Posterior vena cava (tissue), 2 donors: ENCODE measurements at regions not wholly inside any gene's neighbourhood (a gene's known extent, or its start where the extent isn't known, plus 50 kb on each side); places are given as distances from the start of the nearest gene placed in this dataset.
"Not testable (repeated sequence)": the region's sequence is repeated elsewhere in the genome, so short reads cannot be mapped to it uniquely, and the experiment has no call there.

Source experiments
- DNase-seq: peaks from one replicate; pipeline ENCODE4 v3.0.0-alpha.2; 2020; ENCODE audit warnings: low spot score
- intact Hi-C, 2 donors: fragments of 100-400 bp; cut with DNase I; formaldehyde crosslinking; loops; one replicate each; pipeline versions ENCODE4 v1.14.1 to v1.14.2; 2022 to 2023
- donor health status: DM: yes; HTN: yes; CAD: no.
- donor health status: DM: yes; HTN: yes; CAD: no.

DNA sequence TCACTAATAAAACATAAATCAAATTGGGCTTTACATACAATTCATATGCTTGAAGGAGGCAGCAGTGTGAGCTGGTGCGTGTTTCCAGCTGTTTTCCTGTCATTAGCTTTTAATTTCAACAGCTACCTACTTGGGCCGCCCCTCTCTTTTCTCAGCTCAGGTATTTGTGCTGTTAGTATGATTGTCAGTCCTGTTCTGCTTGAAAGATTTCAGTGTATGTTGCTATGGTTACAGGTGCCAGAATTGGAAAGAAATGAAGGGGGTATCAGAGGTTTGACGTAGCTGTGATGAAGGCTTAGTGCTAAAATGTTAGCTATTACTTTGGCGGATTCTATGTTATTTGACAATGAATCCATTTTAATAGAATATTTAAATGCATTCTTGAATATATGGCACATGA is 440.3 kb downstream of the ZIC3 start:
- intact Hi-C loops = no loop called here
- no peak for DNase-seq

DNA sequence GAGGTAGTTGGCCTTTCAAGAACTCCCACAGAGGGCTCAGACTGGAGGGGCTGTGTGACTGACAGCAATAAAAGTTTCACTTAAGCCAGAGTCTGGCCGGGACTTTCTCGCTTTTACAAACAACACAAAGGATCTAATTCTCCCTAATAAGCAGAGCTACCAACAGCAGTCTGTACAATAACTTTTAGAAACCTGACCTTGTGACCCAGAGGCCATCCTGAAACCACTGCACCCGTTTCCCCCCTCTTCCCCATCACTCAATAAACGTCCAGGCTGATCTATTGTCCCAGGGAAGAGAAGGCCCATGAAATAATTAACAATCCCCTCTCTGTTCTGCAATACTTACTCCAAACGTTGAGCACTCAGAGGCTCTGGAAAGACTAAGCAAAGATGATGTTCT is 442.4 kb downstream of the ZIC3 start:
- DNase-seq = no peak
- intact Hi-C loops = no loop called here

DNA sequence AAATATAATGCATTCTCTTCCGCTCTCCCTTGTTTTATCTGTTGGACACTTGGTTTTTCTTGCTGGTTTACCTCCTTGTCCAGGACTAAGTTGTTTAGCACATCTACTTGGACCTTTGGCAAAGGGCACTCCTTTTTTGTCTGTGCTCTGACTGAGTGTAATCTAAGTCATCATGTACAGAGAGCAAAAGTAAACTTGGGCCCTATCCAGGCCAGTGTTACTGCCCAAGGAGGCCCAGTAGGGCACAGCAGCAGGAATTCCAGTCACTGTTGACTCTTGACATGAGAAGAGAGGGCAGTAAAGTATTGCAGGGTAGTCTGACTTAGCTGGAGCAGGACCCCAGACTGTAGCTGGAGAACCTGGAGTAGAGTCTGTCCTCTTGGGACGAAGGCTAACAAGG is 445.5 kb downstream of the ZIC3 start:
- intact Hi-C loops = no loop called here
- DNase-seq = no peak

DNA sequence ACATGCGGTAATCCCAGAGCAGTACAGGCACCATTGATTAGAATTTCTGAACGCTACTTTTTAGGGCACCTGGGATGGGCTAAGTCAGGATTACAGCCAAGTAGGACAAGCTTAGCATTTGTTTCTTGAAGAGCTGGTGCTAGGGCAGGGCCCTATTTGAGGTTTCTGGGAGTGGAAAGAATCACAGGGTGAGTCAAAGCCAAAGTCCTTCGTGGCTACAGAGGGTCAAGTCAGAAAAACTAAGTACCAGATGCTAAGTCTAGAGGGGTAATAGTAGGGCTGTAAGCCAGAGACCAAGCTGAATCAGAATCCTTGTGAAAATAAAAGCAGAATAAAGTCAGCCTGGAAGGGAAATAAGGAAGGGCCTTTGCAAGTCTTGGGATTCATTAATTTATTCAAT is 448.6 kb downstream of the ZIC3 start:
- intact Hi-C loops = no loop called here
- DNase-seq = no peak

DNA sequence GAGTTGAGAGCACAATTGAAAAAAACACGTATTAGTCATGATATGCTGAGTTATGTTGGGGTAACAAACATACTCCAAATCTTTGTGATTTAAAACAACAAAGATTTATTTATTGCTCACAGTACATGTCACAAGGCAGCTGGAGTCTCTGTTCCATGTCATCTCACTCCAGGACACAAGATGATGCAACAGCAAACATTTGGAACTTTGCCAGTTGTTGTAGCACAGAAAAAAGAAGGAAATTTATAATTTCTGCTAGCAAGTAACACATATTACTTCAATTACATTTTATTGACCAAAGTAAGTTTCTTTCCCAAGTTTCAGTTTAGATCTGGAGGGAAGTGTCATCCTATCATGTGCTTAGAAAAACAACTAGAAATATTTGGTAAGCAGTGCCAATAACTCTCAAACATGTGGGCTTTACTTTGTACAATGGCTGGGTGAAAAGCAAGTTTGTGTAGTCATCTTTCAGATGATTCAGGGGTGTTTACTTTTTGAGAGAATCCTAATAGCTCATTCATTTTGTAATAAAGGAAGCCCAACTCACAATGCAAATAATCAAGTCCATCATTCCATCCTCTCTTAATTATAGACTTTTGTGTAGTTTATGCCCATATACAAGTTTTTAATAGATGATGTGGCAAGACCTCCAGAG is 452.3 kb downstream of the ZIC3 start:
- DNase-seq = no peak
- intact Hi-C loops = no loop called here

DNA sequence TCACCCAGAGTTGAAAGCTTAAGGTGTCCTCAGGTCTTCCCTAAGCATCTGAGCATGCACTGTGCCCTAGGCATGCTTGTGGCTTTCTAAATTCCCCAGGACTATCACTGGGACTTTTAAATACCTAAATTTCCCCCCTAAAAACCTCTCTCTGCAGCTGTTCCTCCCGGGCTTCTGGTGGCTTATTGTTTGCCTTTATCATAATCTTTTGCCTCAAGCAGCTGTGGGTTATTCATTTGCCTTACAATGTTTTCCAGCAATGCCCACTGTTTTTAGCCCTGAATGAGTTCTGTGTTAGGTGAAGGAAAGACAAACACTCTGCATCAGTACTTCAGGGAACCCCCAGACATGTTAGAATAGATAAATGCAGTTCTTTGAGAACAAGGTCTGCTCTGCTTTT is 455.0 kb downstream of the ZIC3 start:
- intact Hi-C loops = no loop called here
- DNase-seq = no peak

DNA sequence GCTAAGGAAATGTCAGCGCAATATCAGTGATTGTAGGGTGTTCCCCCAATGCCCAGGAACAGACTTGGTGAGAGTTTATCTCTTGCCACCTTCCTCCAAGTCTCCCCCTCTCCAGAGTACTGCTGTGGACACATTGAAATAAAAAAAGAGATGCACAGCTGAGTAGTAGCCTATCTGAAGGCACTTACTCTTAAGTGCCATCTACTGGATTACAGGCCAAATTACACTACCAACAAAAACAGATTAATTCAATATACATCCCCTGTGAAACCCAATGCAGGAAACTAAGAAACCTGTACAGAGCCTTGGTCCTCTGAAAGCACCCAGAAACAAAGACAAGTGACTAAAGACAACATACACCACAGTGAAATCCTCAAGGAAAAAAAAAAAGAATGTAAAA is 460.3 kb downstream of the ZIC3 start:
- no peak for DNase-seq
- intact Hi-C loops = no loop called here

DNA sequence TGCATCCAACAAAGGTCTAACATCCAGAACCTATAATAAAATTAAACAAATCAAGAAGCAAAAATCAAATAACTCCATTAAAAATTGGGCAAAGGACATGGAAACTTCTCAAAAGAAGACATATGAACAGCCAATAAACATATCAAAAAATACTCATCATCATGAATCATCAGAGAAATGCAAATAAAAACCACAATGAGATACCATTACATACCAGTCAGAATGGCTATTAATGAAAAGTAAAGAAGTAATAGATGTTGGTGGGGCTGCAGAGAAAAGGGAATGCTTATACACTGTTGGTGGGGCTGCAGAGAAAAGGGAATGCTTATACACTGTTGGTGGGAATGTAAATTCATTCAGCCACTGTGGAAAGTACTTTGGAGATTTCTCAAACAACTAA is 465.8 kb downstream of the ZIC3 start:
- DNase-seq = no peak
- intact Hi-C loops = no loop called here

DNA sequence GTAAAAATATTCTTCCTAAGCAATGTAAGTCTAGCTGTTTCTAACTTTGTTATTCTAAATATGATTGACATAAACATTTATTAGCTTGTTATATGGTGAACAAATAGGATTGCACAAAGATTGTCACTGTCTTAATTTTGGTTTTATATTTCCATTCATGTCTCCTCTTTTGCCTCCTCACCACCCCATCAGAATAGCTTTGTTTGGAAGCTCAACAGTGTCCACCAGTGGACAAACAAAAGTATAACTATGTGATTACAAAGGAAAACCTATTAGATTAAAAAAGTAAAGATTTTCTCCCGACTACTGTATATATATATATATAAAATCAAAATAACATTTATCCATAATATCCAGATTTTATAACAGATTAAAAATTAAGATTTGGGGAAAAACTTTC is 468.2 kb downstream of the ZIC3 start:
- DNase-seq = no peak
- intact Hi-C loops = no loop called here

DNA sequence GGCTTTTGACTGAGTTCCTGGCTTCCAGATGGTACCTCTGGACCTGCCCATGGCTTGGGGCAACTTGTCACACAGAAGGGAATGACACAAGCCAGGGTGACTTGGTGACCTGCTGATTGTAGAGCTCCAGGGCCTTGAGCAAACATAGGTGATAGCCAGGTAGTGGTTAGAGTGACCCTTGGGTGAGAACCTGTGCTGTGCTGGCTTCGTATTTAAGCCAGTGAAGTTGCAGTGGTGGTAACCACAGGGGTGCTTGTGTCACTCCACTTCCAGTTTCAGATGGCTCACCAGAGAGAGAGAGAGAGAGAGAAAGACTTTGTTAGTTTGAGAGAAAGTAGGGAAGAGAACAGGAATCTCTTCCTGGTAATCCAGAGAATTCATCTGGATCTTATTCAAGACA is 471.6 kb downstream of the ZIC3 start:
- intact Hi-C loops = no loop called here
- DNase-seq = no peak

DNA sequence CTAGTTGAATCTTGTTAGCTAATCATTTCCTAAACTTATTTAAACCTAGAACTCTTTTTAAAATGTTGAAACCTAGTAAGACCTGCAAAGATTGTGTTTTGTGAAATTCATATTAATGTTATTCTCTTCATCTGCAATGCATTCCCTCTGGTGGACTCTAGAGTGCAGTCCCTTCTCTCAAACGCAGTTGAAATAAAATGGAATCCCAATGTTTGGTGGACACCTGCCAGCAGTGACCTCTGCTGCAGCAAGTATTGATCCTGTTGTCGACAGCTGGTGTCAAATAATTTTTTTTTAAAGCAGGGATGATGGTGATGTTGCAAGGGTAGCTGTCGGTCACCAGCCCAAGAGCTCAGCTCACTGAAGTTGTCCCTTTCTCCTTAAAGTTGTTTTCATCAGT is 492.0 kb downstream of the ZIC3 start:
- intact Hi-C loops = no loop called here
- no peak for DNase-seq

DNA sequence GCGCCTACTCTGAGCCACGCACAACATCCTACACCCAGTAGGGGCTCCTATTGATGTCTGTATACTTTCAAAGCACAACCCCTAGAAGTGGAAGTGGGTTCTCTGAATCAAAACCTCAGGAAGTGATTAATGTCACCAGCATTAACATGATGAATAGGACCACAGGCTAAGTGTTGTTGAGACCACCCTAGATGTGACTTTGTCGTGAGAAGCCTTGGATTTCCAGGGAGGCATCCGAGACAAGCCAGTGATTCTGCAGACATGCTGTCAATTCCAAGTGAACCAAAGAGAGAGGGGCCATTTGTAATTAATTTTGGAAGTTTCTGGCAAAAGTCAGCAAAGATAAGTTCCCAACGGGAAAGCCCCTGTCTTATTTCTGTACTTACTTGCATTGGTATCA is 493.0 kb downstream of the ZIC3 start:
- intact Hi-C loops = no loop called here
- no peak for DNase-seq

DNA sequence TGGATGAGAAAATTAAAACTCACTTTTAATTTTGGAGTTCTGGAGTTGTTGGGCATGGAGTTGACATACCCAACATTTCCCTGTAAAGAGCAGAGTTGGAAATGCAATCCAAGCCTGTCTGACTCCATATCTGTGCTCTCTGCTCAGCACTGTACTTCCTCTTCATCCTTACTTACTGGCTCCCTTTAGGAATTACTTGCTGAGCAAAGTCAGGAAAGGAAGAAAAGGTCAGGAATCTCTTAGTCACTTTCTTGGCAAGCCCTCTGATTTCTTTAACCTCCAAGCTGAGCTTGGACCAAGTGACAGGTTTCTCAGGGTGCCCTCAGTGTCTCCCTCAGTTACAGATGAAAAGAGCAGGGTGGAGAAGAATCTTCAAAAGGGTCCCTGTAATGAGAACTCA is 501.5 kb downstream of the ZIC3 start:
- no peak for DNase-seq
- intact Hi-C loops = no loop called here

DNA sequence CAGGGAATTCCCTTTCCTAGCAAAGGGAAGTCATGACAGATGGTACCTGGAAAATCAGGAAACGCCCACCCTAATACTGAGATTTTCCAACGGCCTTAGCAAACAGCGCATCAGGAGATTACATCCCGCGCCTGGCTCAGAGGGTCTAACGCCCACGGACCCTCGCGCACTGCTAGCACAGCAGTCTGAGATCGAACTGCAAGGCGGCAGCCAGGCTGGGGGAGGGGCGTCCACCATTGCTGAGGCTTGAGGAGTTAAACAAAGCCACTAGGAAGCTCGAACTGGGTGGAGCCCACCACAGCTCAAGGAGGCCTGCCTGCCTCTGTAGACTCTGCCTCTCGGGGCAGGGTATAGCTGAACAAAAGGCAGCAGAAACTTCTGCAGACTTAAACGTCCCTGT is 507.7 kb downstream of the ZIC3 start:
- intact Hi-C loops = no loop called here
- DNase-seq = no peak

DNA sequence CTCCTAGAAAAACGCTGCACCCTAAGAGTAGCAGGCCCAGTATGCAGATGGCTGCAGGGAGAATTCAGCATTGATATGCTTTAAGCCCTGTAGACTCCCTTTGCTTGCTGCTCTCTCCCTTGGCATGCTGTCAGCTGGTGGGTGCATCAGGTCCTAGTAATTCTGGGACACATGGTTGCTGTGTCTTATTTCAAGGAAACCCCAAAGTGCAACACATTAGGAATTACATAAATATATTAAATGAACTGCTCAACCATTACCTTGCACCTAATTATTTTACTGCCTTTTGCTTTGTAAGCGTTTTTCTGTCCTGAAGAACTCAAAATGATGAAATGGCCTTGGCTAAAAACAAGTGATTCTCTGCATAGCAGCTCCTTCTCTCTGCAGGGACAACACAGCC is 516.3 kb downstream of the ZIC3 start:
- no peak for DNase-seq
- intact Hi-C loops = no loop called here

DNA sequence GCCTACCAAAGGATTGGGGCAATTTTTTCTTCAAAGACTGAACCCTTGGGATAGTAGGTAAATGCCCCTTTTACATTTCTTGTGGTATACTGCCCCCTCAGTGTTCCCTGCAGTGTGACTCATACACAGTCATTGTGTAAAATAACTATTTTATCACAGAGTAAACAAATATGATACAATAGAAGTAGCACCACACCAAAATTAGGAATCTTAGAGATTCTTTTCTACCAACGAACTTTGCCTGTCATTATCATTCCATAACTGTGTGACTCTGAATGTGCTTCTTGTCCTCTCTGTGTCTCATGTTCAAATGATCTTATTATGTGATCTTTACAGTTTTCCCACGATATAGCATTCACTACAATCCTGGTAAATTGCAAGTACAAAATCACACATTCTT is 517.0 kb downstream of the ZIC3 start:
- DNase-seq = no peak

DNA sequence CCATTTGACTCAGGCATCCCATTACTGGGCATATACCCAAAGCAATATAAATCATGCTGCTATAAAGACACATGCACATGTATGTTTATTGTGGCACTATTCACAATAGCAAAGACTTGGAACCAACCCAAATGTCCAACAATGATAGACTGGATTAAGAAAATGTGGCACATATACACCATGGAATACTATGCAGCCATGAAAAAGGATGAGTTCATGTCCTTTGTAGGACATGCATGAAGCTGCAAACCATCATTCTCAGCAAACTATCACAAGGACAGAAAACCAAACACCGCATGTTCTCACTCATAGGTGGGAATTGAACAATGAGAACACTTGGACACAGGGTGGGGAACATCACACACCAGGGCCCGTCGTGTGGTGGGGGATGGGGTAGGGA is 545.0 kb downstream of the ZIC3 start:
- DNase-seq, intact Hi-C loops: not testable (repeated sequence)

More for the DNA sequence above, 517.0 kb downstream of the ZIC3 start:
- intact Hi-C loops = no loop called here

DNA sequence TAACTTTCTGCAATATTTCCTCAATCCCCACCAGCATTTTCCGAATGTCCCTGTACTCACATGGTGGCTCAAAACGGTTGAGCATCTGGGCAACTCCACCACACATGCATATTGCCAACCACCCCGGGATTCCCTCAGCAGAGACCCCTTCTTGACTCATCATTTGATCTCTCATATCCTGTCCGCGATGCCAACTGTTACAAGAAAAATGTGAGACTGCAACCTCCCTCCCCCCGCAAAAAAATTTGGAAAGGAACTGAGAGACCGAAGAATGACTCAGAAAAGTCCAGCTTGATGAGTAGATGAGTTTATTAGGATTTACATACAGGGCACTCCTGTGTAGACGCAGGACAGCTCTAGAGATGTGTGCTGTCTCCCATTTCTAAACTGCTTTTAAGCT is 561.4 kb downstream of the ZIC3 start:
- intact Hi-C loops = no loop called here
- no peak for DNase-seq

DNA sequence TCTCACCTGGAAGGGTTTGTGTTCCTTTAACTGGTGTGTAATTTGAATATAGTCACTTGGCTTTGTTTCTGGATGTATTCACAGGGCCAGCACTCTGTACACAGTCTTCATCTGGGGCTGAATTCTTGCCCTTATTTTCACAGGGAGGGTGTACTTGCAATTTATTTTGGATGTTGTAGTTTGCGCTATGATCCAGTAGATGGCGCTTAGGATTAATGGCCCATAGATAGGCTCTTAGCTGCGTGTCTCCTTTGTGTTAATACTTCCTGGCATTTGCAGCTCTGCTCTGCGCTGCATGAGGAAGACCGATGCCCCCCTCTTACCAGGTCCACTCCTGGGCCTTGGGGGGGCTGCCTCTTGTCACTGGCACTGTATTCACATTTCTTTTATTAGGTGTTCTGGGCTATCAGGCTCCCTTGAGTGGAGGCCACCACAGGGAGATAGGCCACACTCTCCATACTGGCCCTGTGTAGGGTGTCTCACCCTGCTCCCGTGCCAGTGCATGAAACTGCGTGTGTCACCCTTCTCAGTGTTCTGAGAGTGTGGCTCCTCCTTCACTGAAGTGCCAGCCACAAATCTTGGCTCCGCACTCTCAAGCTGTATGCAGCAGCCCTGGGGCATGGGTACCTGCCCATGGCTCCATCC is 562.2 kb downstream of the ZIC3 start:
- DNase-seq = no peak
- intact Hi-C loops = no loop called here

DNA sequence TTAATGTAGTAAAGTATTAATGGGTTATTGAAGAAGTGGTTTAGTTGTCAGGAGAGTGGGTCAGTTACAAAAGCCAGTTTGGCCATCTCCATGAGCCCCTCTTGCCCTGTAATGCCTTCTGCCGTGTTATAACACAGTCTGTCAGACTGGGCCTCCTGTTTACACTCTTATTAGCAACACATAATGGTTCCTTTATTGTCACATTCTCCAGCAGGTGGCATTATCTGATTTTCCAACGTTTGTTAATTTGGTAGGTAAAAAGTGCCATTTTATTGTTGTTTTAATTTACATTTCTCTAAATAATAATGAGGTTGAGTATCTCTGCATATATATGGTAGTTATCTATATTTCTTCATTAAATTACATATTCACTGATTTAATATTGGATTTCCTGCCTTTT is 560.8 kb downstream of the FGF13 start:
- intact Hi-C loops = no loop called here
- DNase-seq = no peak

DNA sequence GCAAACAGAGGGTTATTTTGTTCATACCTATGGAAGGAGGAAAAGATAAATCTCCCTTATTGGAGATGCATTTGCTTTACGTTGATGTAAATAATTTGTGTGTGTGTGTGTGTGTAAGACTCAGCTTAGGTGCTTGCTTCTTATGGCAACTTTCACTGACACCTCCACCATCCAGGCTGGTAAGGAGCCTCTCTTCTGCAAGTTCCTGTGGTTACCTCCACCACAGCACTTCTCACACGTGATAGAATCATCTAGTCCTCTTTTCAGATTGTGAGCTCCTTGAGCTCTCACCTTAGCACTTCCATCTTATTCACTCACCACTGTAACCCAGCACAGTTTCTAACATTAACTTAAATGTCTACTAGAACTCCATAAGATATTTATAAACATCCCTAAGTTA is 553.7 kb downstream of the FGF13 start:
- intact Hi-C loops = no loop called here

DNA sequence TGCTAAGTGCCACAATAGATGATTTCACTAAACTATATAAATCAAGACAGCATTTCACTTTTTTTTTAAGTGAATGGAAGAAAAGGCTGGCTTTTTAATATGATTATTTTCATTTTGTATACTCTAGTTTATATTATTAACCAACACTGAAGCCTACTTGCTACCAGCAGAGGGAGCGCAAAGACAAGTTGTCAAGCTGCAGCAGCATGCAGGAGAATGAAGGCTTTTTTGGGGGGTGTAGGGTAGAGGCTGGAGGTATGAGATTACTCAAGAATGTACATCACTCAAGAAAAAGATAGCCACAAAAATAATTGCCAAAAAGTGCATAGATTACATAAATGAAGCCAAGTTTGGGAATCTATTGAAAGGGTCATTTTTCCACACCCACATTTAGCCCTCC is 519.5 kb downstream of the FGF13 start:
- no peak for DNase-seq
- intact Hi-C loops = loop anchor here in 1 of 2 donors (5.0 kb wide), 1 partner anchor 1030 kb away; no protein-coding TSS in a partner anchor

More for the DNA sequence above, 553.7 kb downstream of the FGF13 start:
- DNase-seq = no peak
